AG09319 (cell line): ENCODE measurements at regions not wholly inside any gene's neighbourhood (a gene's known extent, or its start where the extent isn't known, plus 50 kb on each side); places are given as distances from the start of the nearest gene placed in this dataset.

ENCODE experiments used
- DNase-seq: peaks from one replicate; pipeline ENCODE4 v3.0.0-alpha.2; 2010; ENCODE audit warnings: low read depth; ENCODE audit errors: extremely low read depth
- CTCF ChIP-seq: IDR thresholded peaks from 2 replicates; pipeline ENCODE4 v1.5.1; 2011; ENCODE audit warnings: low read depth, mild to moderate bottlenecking, inconsistent platforms, low read length, moderate library complexity

GRCh38 chrX:40201329-40201885 is 103.6 kb upstream of the BCOR start:
- TF ChIP-seq CTCF: no peak
- DNase-seq: no peak

GRCh38 chrX:40199704-40200103 is 101.9 kb upstream of the BCOR start:
- no peak for TF ChIP-seq CTCF
- no peak for DNase-seq

GRCh38 chrX:40197071-40197470 is 99.3 kb upstream of the BCOR start:
- DNase-seq: no peak
- no peak for TF ChIP-seq CTCF

- no peak for TF ChIP-seq CTCF
- DNase-seq: no peak
Observed at GRCh38 chrX:40195368-40195767, 97.6 kb upstream of the BCOR start.

- DNase-seq: no peak
- TF ChIP-seq CTCF: no peak
Observed at GRCh38 chrX:40192196-40192595, 94.4 kb upstream of the BCOR start.

- DNase-seq: no peak
- TF ChIP-seq CTCF: no peak
Observed at GRCh38 chrX:40189637-40190036, 91.9 kb upstream of the BCOR start.

GRCh38 chrX:40188573-40189417 is 91.0 kb upstream of the BCOR start:
- TF ChIP-seq CTCF: no peak
- DNase-seq: no peak
